ENCODE measurements at regions not wholly inside any gene's neighbourhood (a gene's known extent, or its start where the extent isn't known, plus 50 kb on each side); places are given as distances from the start of the nearest gene placed in this dataset.

DNA sequence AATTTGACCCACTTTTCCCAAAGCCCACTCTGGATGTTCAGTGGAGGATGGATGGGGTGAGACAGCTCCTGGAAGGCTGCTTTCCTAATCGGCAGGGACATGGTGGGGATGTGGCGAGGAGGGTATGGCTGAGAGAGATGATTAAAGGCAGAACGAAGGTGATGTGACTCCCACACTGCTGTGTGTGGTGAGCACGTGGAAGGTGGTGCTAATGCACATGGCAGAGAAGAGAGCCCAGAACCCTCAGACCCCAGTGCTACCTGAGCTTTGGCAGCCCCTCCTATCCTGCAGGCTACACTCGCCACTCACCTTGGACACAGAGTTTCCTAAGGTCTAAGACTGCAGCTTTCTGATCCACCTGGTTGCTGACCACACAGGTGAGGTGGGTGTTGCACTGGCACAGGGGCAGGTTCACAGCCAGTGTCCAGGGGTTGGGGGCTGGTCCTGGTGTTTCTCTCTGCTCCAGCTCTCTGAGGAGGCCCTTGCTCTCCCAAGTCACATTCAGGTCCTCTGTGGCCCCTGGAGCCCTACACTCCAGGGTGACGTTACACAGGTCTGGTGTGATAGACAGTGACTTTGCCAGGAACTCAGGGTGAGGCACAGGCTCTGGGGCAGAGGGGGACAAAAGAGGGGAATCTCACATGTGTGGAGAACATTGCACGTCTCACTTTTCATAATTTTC is 151.4 kb upstream of the ETV3 start:
- Mint-ChIP-seq H3K36me3 (no peaks in the 10 kb centered on the region), H3K4me1 (ENCODE audit: unreplicated experiment) (no peaks in the 10 kb centered on the region), H3K27ac (peak overlapping the region; percentile 21), H3K4me3 (no peak overlapping the region), H3K9me3 (no peaks in the 10 kb centered on the region), H3K27me3 (peaks cover 13% of the 10 kb centered on the region)
- TF ChIP-seq, protein P1, sequence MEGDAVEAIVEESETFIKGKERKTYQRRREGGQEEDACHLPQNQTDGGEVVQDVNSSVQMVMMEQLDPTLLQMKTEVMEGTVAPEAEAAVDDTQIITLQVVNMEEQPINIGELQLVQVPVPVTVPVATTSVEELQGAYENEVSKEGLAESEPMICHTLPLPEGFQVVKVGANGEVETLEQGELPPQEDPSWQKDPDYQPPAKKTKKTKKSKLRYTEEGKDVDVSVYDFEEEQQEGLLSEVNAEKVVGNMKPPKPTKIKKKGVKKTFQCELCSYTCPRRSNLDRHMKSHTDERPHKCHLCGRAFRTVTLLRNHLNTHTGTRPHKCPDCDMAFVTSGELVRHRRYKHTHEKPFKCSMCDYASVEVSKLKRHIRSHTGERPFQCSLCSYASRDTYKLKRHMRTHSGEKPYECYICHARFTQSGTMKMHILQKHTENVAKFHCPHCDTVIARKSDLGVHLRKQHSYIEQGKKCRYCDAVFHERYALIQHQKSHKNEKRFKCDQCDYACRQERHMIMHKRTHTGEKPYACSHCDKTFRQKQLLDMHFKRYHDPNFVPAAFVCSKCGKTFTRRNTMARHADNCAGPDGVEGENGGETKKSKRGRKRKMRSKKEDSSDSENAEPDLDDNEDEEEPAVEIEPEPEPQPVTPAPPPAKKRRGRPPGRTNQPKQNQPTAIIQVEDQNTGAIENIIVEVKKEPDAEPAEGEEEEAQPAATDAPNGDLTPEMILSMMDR (conservative IDR thresholded peaks at IDR 0.05) = no peak
- DNase-seq (ENCODE audit: extremely low spot score, unreplicated experiment) = no peak

DNA sequence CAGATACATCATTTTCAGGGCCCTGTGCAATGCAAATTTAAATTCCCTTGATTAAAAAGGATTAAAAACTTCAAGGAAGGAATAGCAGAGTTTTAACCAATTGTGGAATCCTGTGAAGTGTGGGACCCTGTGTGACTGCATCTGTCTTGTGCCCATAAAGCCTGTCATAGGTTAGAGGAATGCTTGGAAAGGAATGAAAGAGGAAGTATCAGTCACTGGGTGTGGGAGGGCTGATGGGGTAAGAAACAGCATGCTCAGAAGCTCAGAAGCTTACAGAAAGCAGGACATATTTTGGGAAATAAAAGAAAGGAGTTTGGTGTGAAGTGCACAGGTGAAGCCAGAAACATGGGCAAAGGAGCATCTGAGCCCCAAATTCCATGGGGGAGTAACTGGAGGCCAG is 150.8 kb upstream of the ETV3 start:
- Mint-ChIP-seq H3K4me1 (ENCODE audit: unreplicated experiment) (no peaks in the 10 kb centered on the region), H3K27me3 (peaks cover 13% of the 10 kb centered on the region), H3K36me3 (no peaks in the 10 kb centered on the region), H3K4me3 (no peak overlapping the region), H3K27ac (peak overlapping the region; percentile 21), H3K9me3 (no peaks in the 10 kb centered on the region)
- DNase-seq (ENCODE audit: extremely low spot score, unreplicated experiment) = no peak
- TF ChIP-seq, protein P1 (conservative IDR thresholded peaks at IDR 0.05) = no peak

- Mint-ChIP-seq H3K4me1 (ENCODE audit: unreplicated experiment) (no peaks in the 10 kb centered on the region), H3K4me3 (no peak overlapping the region), H3K9me3 (no peaks in the 10 kb centered on the region), H3K27me3 (peaks cover 13% of the 10 kb centered on the region), H3K27ac (no peak overlapping the region), H3K36me3 (no peaks in the 10 kb centered on the region)
- TF ChIP-seq, protein P1 (conservative IDR thresholded peaks at IDR 0.05) = no peak
- no peak for DNase-seq (ENCODE audit: extremely low spot score, unreplicated experiment)
Observed at GRCh38 chr1:157288492-157288891, 150.3 kb upstream of the ETV3 start.

DNA sequence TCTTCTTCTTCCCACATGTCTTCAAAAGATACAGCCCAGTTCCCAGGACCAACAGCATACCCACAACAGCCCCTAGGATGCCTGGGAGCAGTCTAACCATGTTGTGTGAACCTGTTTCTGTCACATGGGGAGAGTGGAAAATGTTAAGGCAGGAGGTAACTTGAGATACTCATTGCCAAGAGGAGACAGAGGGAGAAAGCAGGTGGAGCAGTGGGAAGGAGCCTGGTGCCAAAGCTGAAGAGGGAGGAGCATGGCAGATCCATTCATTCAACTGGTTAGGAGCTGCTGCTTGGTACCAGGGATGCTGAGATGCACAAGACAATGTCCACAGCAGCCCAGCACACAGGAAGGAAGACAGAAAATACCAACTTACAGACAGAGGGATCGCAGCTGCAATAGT is 149.8 kb upstream of the ETV3 start:
- no peak overlapping the region for H3K4me3 Mint-ChIP-seq
- no peaks in the 10 kb centered on the region for H3K36me3 Mint-ChIP-seq
- DNase-seq (ENCODE audit: extremely low spot score, unreplicated experiment) = no peak
- peaks cover 14% of the 10 kb centered on the region for H3K27me3 Mint-ChIP-seq
- H3K4me1 Mint-ChIP-seq (ENCODE audit: unreplicated experiment) = no peaks in the 10 kb centered on the region
- TF ChIP-seq, protein P1 (conservative IDR thresholded peaks at IDR 0.05) = no peak
- no peak overlapping the region for H3K27ac Mint-ChIP-seq
- H3K9me3 Mint-ChIP-seq = no peaks in the 10 kb centered on the region

DNA sequence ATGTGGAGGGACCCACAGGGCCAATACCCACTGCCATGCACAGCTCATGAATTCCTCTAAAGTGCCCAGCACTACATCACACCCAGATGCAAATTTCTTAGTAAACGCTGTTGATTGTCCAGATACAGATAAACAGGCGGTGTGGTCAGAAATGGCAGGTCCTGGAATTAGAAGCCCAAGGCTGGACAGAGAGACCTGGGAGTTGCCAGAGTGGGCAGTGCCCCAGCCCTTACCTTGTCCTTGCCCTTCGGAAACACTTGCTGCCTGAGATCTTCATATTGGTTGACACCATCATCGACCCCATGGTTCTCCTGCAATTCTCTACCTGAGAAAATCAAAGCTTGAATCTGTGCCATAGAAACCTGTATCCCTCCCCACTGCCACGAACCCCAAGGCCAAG is 149.3 kb upstream of the ETV3 start:
- Mint-ChIP-seq H3K36me3 (no peaks in the 10 kb centered on the region), H3K9me3 (no peaks in the 10 kb centered on the region), H3K27ac (no peak overlapping the region), H3K4me3 (no peak overlapping the region), H3K4me1 (ENCODE audit: unreplicated experiment) (no peaks in the 10 kb centered on the region), H3K27me3 (peaks cover 19% of the 10 kb centered on the region)
- no peak for DNase-seq (ENCODE audit: extremely low spot score, unreplicated experiment)
- TF ChIP-seq, protein P1 (conservative IDR thresholded peaks at IDR 0.05) = no peak
